ENCODE measurements at regions not wholly inside any gene's neighbourhood (a gene's known extent, or its start where the extent isn't known, plus 50 kb on each side); places are given as distances from the start of the nearest gene placed in this dataset.

DNA sequence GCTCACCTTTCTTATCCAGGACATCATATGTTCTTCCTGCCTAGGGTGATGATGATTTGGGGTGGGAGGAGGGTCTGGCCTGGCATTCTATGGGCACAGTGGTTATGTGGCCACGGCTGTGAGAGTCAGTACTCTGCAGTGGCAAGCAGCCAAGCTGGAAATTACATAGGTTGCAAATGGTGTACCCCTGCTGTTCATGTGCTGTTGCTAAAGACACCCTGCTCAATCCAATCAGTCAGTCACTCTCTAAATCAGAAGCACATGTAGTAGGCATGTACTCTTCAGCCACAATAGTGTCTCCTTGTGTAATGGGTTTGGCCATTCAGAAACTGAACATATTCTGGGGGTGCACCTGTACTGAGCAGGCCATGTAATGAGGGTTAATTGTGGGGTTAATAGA lies 449.1 kb upstream of the ANKRD30A start:
- WGBS, 2 donors: 92% methylated on average over 1 of the region's 1 CpG
- intact Hi-C loops (cut with DNase I; ENCODE audit: low total_unique reads): no loop called here

GRCh38 chr10:36675458-36675880 lies 449.9 kb upstream of the ANKRD30A start:
- 73 to 77% methylated on average over 4 of the region's 4 CpGs for WGBS, 2 donors
- no peak overlapping the region for H3K4me3 ChIP-seq
- H3K27ac ChIP-seq: no peak overlapping the region
- no peak for TF ChIP-seq POLR2A (IDR thresholded peaks at IDR 0.05)
- TF ChIP-seq CTCF (IDR thresholded peaks at IDR 0.05): no peak
- no peaks in the 10 kb centered on the region for H3K4me1 ChIP-seq
- H3K36me3 ChIP-seq (ENCODE audit: low read depth, missing control alignments): no peaks in the 10 kb centered on the region
- no peak for DNase-seq
- no peaks in the 10 kb centered on the region for H3K9me3 ChIP-seq
- intact Hi-C loops (cut with DNase I; ENCODE audit: low total_unique reads): no loop called here
- no peaks in the 10 kb centered on the region for H3K27me3 ChIP-seq

More for the DNA sequence above, 449.1 kb upstream of the ANKRD30A start:
- Histone ChIP-seq H3K4me1 (no peaks in the 10 kb centered on the region), H3K27me3 (no peaks in the 10 kb centered on the region), H3K27ac (no peak overlapping the region), H3K4me3 (no peak overlapping the region), H3K9me3 (no peaks in the 10 kb centered on the region), H3K36me3 (ENCODE audit: low read depth, missing control alignments) (no peaks in the 10 kb centered on the region)
- DNase-seq: no peak
- TF ChIP-seq POLR2A (IDR thresholded peaks at IDR 0.05): no peak
- no peak for TF ChIP-seq CTCF (IDR thresholded peaks at IDR 0.05)

DNA sequence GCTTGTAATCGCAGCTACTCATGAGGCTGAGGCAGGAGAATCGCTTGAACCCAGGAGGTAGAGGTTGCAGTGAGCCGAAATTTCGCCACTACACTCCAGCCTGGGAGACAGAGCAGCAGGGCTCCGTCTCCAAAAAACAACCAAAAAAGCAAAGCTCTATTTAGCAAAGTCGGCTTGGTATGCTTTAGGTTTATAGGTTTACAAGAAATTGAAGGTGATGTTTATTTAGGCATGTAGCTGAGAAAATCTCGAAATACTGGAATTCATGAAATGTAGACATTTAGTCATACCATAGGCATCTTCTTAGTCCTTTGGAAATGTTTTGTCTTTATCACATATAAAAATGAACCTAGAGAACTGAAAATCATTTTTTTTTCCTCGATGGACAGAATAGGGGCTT lies 453.8 kb upstream of the ANKRD30A start:
- no peaks in the 10 kb centered on the region for H3K36me3 ChIP-seq (ENCODE audit: low read depth, missing control alignments)
- no peaks in the 10 kb centered on the region for H3K27me3 ChIP-seq
- no peak for DNase-seq
- no peaks in the 10 kb centered on the region for H3K9me3 ChIP-seq
- 87 to 89% methylated on average over 8 of the region's 8 CpGs for WGBS, 2 donors
- intact Hi-C loops (cut with DNase I; ENCODE audit: low total_unique reads): no loop called here
- H3K4me1 ChIP-seq: no peaks in the 10 kb centered on the region
- TF ChIP-seq POLR2A (IDR thresholded peaks at IDR 0.05): no peak
- TF ChIP-seq CTCF (IDR thresholded peaks at IDR 0.05): no peak
- no peak overlapping the region for H3K4me3 ChIP-seq
- no peak overlapping the region for H3K27ac ChIP-seq

- no peak for DNase-seq
- Histone ChIP-seq H3K36me3 (ENCODE audit: low read depth, missing control alignments) (no peaks in the 10 kb centered on the region), H3K4me1 (no peaks in the 10 kb centered on the region), H3K9me3 (no peaks in the 10 kb centered on the region), H3K27ac (no peak overlapping the region), H3K4me3 (no peak overlapping the region), H3K27me3 (no peaks in the 10 kb centered on the region)
- 91 to 92% methylated on average over 4 of the region's 4 CpGs for WGBS, 2 donors
- intact Hi-C loops (cut with DNase I; ENCODE audit: low total_unique reads): no loop called here
- TF ChIP-seq CTCF (IDR thresholded peaks at IDR 0.05) (no peak), POLR2A (IDR thresholded peaks at IDR 0.05) (no peak)
These were observed 454.6 kb upstream of the ANKRD30A start for GRCh38 chr10:36670621-36671402.
